Coronary artery (tissue), 2 donors: ENCODE measurements at regions not wholly inside any gene's neighbourhood (a gene's known extent, or its start where the extent isn't known, plus 50 kb on each side); places are given as distances from the start of the nearest gene placed in this dataset.

ENCODE experiments used
- DNase-seq: peaks from one replicate; pipeline ENCODE4 v3.0.0-alpha.2; 2017; ENCODE audit warnings: low spot score
- H3K27ac ChIP-seq, 2 donors: fragments of 200-600 bp; sonication (generic); one replicate each; pipeline ENCODE4 v1.5.1; 2016 to 2019
- H3K4me3 ChIP-seq: fragments of 200-600 bp; sonication (generic); 2 replicates; pipeline ENCODE4 v1.5.1; 2016; ENCODE audit warnings: mild to moderate bottlenecking, moderate library complexity
- CTCF ChIP-seq: fragments of 200-600 bp; sonication (generic); IDR thresholded peaks from one replicate; pipeline ENCODE4 v1.5.1; 2019; ENCODE audit warnings: antibody characterized with exemption

DNA sequence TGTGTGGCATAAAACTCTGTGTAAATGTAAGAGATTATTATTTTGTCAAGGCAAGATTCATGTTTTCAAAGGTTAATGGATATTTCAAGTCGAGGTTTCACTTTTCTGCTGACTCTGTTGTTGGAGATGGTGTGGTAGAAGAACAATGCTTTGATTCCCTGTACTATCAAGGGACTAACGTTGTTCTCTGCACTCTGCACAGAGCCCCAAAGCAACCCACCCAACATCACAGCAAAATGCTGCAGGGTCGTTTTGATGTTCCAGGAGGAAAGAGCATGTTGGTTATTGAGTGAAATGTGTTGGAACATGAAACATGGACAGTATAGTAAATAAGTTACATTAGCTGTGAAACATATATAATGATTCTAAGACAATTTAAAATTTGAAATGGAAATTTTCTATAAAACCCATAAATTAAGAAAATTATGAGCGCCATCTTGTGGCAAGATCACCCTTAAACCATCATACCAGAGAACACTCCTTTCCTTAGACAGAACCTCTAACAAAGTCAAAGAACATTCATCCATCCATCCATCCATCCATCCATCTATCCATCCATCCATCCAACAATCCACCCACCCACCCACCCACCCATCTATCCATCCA lies 164.4 kb upstream of the ZBED5 start:
- no peak for DNase-seq
- TF ChIP-seq CTCF = peak; percentile 35
- H3K4me3 ChIP-seq = no peak overlapping the region
- no peak overlapping the region for H3K27ac ChIP-seq

GRCh38 chr11:11021563-11021962 lies 163.7 kb upstream of the ZBED5 start:
- no peak for DNase-seq
- TF ChIP-seq CTCF = no peak
- Histone ChIP-seq H3K4me3 (no peak overlapping the region), H3K27ac (no peak overlapping the region)

DNA sequence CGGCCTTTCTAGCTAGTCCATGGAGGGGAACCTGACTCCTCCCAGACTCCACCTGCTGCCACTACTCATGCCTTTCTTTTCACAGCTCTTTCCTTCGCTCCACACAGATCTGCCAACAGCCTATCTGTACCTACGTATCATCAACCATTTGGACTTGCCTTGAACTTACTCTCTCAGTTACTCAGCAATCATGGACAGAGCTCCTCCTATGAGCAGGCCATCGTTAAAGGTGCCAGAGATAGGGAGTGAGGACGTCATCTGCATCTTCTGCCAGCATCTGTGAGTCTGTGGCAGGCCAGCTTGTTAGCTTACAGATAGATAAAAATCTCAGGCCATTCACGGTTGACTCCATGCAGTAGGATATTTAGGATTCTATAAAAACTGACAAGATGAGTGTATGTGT lies 162.9 kb upstream of the ZBED5 start:
- Histone ChIP-seq H3K27ac (no peak overlapping the region), H3K4me3 (no peak overlapping the region)
- no peak for TF ChIP-seq CTCF
- no peak for DNase-seq

DNA sequence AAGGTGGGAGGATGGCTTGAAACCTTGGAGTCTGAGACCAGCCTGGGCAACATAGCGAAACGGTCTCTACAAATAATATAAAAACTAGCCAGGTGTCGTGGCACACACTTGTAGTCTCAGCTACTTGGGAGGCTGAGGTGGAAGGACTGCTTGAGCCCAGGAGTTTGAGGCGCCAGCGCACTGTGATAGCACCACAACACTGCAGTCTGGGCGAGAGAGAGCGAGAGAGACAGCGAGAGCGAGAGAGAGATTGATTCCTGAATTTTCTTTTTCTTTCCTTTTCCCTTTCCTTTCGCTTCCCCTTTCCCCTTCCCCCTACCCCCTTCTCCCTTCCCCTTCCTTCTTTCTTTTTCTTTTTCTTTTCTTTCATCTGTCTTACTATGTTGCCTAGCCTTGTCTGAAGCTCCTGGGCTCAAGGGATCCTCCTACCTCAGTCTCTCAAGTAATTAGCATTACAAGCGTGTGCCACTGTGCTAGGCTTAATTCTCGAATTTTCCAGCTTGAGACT lies 162.4 kb upstream of the ZBED5 start:
- DNase-seq = no peak
- no peak for TF ChIP-seq CTCF
- Histone ChIP-seq H3K27ac (no peak overlapping the region), H3K4me3 (no peak overlapping the region)

DNA sequence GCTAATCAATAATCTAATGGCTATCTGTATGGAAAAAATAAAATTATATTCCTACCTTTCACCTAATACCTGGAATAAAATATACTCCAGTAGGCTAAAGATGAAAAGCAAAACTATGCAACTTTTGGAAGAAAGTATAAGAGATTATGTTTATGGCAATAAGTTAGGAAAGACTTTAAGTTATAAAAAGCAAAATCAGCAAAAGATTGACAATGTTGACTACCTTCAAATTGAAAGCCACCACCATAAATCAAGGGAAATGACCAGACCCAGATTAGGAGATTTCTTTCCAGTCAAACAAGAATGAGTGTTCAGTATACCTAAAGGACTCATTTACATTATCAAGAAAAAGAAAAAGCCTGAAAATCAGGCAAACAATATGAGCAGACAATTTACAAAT lies 159.1 kb upstream of the ZBED5 start:
- H3K4me3 ChIP-seq = no peak overlapping the region
- TF ChIP-seq CTCF = no peak
- no peak for DNase-seq
- H3K27ac ChIP-seq = no peak overlapping the region

GRCh38 chr11:11016068-11016467 lies 158.2 kb upstream of the ZBED5 start:
- Histone ChIP-seq H3K27ac (no peak overlapping the region), H3K4me3 (no peak overlapping the region)
- TF ChIP-seq CTCF = no peak
- DNase-seq = no peak

- H3K4me3 ChIP-seq = no peak overlapping the region
- no peak overlapping the region for H3K27ac ChIP-seq
- DNase-seq = no peak
- TF ChIP-seq CTCF = no peak
Observed at GRCh38 chr11:11011617-11012016, 153.8 kb upstream of the ZBED5 start.
